HG02763 (cell line): ENCODE measurements at regions not wholly inside any gene's neighbourhood (a gene's known extent, or its start where the extent isn't known, plus 50 kb on each side); places are given as distances from the start of the nearest gene placed in this dataset.

Source experiments
- ATAC-seq: cut with Tn5 transposase; IDR thresholded peaks from one replicate; pipeline ENCODE4 v1.9.1; 2021; ENCODE audit warnings: mild to moderate bottlenecking, moderate library complexity; ENCODE audit not compliant: unreplicated experiment

DNA sequence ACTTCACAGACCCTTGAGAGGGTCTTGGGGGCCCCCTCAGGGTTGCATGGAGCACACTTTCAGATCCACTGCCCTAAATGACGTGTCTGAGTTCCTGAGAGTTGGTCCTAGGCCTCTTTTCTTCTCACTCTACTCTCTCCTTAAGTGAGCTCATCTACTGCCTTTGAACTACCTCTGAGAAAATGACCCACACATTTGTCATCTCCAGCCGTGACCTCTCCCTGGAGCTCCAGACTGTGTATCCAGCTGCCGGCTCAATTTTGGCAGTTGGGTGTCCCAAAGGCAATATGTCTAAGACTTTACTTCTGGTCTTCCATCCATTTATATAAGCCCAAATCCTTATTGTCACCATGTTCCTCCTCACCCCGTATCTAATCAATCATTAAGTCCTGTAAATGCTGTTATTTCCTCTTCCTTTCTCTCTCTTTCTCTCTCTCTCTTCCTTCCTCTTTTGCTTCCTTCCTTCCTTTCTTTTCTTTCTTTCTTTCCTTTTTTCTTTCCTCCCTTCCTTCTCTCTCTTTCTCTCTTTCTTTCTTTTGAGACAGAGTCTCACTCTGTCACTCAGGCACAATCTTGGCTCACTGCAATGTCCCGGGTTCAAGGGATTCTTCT is 51.2 kb upstream of the HSPA9 start:
- no peak for ATAC-seq

DNA sequence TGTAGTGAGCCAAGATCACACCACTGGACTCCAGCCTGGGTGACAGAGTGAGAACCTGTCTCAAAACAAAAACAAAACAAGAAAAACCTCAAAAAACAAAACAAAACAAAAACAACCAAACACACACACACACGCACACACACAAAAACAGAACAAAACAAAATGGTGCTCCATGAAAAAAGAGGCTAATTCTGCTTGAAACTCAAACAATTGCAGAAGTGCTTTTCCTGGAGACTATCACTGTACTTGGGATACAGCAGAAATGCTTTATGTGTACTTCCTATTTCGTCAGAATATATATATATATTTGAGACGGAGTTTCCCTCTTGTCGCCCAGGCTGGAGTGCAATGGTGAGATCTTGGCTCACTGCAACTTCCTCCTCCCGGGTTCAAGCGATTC is 49.9 kb upstream of the HSPA9 start:
- no peak for ATAC-seq
